Calu3 (cell line): ENCODE measurements at regions not wholly inside any gene's neighbourhood (a gene's known extent, or its start where the extent isn't known, plus 50 kb on each side); places are given as distances from the start of the nearest gene placed in this dataset.

Source experiments
- BruUV-seq: library from RNA; stranded (reverse); fragments of 400-500 nt; replicated peaks from 2 replicates; lab custom pipeline; 2021; lab: Mats Ljungman, UMichigan
- CTCF ChIA-PET: fragments of 300-600 bp; sonication (Branson Sonifier 250); formaldehyde crosslinking; loops from one replicate; lab custom pipeline; 2022; ENCODE audit warnings: antibody characterized with exemption; lab: Charles Lee
- DNase-seq: peaks from one replicate; pipeline ENCODE4 v3.0.0; 2022
- H3K27ac Mint-ChIP-seq: one replicate; pipeline ENCODE4 v1.8.0; 2022; ENCODE audit warnings: mixed read lengths; ENCODE audit not compliant: unreplicated experiment
- H3K27me3 Mint-ChIP-seq: one replicate; pipeline ENCODE4 v1.8.0; 2022; ENCODE audit warnings: mixed read lengths; ENCODE audit not compliant: unreplicated experiment
- H3K36me3 Mint-ChIP-seq: one replicate; pipeline ENCODE4 v1.8.0; 2022; ENCODE audit warnings: mild to moderate bottlenecking, moderate library complexity, mixed read lengths; ENCODE audit not compliant: insufficient read depth, unreplicated experiment
- H3K4me1 Mint-ChIP-seq: one replicate; pipeline ENCODE4 v1.8.0; 2022; ENCODE audit warnings: mild to moderate bottlenecking, low read depth, mixed read lengths; ENCODE audit not compliant: unreplicated experiment
- H3K4me3 Mint-ChIP-seq: one replicate; pipeline ENCODE4 v1.8.0; 2022; ENCODE audit warnings: mild to moderate bottlenecking, low read depth, moderate library complexity, mixed read lengths; ENCODE audit not compliant: unreplicated experiment
- H3K9me3 Mint-ChIP-seq: one replicate; pipeline ENCODE4 v1.8.0; 2022; ENCODE audit warnings: low read depth, mixed read lengths; ENCODE audit not compliant: unreplicated experiment
- intact Hi-C: fragments of 100-400 bp; cut with micrococcal nuclease; formaldehyde crosslinking; loops from one replicate; pipeline ENCODE4 v1.10.0; 2022; ENCODE audit not compliant: unreplicated experiment
- TF ChIP-seq, protein P1 (sequence below): fragments of 200-600 bp; IDR thresholded peaks from one replicate; pipeline ENCODE4 v1.8.0; 2022; ENCODE audit warnings: antibody characterized with exemption; ENCODE audit not compliant: unreplicated experiment

DNA sequence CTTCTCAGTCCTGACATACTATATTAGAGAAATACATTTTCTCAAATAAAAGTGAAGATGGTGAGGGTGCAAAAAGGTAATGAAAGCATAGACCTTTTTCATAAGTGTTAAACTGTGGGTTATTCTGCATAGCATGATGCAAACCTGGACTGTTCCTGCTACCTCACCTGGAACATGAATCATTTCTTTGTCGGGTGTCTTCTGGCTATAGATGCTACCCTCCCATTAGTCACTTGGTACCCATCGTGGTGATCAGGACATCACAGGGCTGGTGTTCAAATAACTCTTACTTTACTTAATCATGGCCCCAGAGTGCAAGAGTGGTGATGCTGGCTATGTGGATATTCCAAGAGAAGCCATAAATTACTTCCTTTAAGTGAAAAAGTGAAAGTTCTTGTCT lies 264.7 kb upstream of the AGA start:
- TF ChIP-seq, protein P1, sequence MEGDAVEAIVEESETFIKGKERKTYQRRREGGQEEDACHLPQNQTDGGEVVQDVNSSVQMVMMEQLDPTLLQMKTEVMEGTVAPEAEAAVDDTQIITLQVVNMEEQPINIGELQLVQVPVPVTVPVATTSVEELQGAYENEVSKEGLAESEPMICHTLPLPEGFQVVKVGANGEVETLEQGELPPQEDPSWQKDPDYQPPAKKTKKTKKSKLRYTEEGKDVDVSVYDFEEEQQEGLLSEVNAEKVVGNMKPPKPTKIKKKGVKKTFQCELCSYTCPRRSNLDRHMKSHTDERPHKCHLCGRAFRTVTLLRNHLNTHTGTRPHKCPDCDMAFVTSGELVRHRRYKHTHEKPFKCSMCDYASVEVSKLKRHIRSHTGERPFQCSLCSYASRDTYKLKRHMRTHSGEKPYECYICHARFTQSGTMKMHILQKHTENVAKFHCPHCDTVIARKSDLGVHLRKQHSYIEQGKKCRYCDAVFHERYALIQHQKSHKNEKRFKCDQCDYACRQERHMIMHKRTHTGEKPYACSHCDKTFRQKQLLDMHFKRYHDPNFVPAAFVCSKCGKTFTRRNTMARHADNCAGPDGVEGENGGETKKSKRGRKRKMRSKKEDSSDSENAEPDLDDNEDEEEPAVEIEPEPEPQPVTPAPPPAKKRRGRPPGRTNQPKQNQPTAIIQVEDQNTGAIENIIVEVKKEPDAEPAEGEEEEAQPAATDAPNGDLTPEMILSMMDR, result no peak
- no peak overlapping the region for H3K4me3 Mint-ChIP-seq
- CTCF ChIA-PET, result no interaction called here
- no TSS peak for BruUV-seq
- DNase-seq, result no peak
- no peaks in the 10 kb centered on the region for H3K36me3 Mint-ChIP-seq
- H3K9me3 Mint-ChIP-seq, result no peaks in the 10 kb centered on the region
- no peak overlapping the region for H3K27ac Mint-ChIP-seq
- H3K27me3 Mint-ChIP-seq, result no peaks in the 10 kb centered on the region
- intact Hi-C loops, result no loop called here
- H3K4me1 Mint-ChIP-seq, result no peaks in the 10 kb centered on the region

DNA sequence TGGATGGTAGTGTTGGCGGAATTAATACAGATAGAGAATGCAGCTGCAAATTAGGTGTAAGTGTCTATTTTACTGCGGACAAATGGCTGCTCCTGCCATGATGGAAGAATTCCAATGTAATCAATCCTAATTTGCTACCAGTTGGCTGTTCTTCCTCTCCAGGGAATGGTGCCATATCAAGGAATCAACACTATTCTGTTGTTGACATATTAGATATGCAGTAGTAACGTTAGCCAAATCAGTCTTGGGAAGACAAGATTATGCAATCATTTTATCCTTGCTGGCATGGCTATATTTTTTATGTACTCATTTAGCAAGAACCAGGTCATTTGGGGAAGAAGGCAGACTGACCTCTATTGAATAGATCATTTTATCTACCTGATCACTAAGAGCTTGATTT lies 271.2 kb upstream of the AGA start:
- DNase-seq, result no peak
- Mint-ChIP-seq H3K9me3 (no peaks in the 10 kb centered on the region), H3K27me3 (no peaks in the 10 kb centered on the region), H3K27ac (no peak overlapping the region), H3K4me1 (no peaks in the 10 kb centered on the region), H3K4me3 (no peak overlapping the region), H3K36me3 (no peaks in the 10 kb centered on the region)
- no TSS peak for BruUV-seq
- CTCF ChIA-PET, result no interaction called here
- intact Hi-C loops, result no loop called here
- TF ChIP-seq, protein P1, result no peak

DNA sequence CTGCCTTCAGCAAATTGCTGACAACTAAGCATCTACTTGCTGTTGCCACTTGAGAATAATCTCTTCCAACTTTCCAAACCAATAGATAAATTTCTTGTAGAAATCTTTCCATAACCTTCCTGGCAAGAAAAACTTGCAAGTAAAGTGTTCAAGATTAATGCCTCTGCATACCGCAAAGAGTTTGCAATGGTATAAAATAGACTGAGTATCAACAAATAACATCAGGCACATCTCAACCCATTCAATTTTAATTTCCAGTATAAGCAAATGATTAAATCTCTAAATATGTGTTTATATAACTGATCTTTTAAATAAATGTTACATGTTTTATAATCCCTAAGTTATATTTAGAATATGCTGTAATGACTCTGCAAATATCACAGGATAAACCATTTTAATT lies 275.2 kb upstream of the AGA start:
- no peaks in the 10 kb centered on the region for H3K27me3 Mint-ChIP-seq

DNA sequence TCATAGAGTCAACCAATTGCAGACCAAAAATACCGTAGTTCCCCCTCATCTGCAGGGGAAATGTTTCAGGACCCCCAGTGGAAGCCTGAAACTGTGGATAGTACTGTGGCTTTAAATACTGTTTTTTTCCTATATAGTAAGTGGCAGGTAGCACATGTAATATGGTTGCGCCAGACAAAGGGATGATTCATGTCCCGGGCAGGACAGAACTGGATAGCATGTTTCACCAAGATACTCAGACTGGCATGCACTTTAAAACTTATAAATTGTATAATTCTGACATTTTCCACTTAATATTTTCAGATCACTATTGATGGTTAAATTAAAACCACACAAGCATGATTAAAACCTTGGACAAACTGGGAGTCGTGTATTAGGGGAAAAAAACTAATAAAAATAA lies 276.3 kb upstream of the AGA start:
- Mint-ChIP-seq H3K36me3 (no peaks in the 10 kb centered on the region), H3K27ac (no peak overlapping the region), H3K4me3 (no peak overlapping the region), H3K4me1 (no peaks in the 10 kb centered on the region), H3K27me3 (no peaks in the 10 kb centered on the region), H3K9me3 (no peaks in the 10 kb centered on the region)
- BruUV-seq, result no TSS peak
- TF ChIP-seq, protein P1, result no peak
- CTCF ChIA-PET, result no interaction called here
- no peak for DNase-seq
- intact Hi-C loops, result no loop called here

More for the DNA sequence above, 275.2 kb upstream of the AGA start:
- DNase-seq, result no peak
- Mint-ChIP-seq H3K4me1 (no peaks in the 10 kb centered on the region), H3K4me3 (no peak overlapping the region), H3K27ac (no peak overlapping the region), H3K36me3 (no peaks in the 10 kb centered on the region), H3K9me3 (no peaks in the 10 kb centered on the region)
- CTCF ChIA-PET, result no interaction called here
- intact Hi-C loops, result no loop called here
- no TSS peak for BruUV-seq
- TF ChIP-seq, protein P1, result no peak
